GM19463 (cell line): ENCODE measurements at regions not wholly inside any gene's neighbourhood (a gene's known extent, or its start where the extent isn't known, plus 50 kb on each side); places are given as distances from the start of the nearest gene placed in this dataset.

Experiments
- ATAC-seq: cut with Tn5 transposase; IDR thresholded peaks from one replicate; pipeline ENCODE4 v1.9.1; 2021; ENCODE audit warnings: mild to moderate bottlenecking, moderate library complexity; ENCODE audit not compliant: unreplicated experiment

DNA sequence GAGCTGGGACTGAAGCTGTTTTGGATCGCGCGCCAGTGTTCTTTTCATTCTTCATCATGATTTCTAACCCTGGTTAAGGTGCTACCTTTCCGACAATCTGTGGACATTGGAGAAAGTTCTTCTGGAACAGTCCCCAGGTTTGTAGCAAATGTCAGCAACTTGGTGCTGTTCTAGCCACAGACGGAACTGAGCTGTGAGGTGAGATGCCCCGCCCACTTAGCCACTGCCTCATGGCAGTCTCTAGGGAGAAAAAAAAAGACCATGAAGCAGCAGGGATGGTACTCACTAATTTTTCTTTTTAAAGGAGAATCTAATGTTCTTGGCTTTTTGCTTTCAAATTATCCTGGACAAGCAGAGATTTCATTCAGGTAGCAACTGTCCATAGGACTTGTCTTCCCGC, 72.1 kb upstream of the STK32A start:
- ATAC-seq = no peak

DNA sequence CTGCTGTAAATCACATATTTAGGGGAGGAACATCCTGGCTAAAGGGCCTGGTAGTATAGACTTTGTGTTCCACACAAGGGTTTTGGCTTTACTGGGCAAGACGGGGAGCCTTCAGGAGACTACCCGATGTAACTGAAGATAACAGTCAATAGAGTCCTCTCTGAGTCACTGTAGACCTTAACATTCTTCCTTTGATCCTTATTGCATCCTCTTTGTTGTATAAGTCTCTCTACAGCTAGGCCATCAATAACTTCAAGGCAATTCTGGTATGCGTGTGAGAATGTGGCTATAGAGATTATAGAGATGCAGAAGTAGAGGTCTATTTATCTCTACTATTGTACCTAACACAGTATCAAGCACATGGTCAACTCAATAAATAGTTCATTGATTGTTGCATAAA, 67.3 kb upstream of the STK32A start:
- no peak for ATAC-seq

DNA sequence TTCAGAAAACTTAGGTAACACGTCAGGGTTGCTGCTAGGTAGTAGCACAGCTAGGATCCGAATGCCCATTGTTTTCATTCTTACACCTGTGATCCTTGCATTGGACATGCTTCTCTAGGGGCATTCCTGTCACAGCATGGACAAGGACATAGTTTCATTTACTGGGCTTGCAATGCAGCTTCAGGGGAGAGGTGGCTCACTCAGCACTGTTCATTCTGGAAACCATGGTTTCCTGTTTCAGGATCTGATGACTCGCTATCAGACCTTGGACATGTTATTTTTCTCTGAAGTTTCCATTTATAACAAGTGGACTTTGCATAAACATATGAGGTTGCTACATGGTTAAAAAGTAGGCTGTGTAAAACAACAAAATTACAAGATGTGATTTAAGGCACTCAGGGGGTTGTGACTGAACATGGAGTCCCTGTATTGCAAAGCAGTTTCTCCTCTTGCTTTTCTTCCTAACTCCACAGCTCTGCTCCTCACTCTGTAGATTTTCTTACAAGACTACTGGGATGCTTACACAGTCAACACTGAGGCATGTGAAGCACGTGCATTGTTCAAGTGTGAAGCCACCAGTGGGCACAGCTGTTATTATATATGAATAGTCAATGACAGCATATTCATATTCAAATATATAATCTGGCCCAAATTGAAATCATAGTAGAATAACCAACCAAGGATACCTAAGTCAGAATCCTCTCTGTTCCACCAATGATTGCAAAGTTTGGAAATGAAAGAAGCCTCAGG, 66.1 kb upstream of the STK32A start:
- ATAC-seq = no peak

DNA sequence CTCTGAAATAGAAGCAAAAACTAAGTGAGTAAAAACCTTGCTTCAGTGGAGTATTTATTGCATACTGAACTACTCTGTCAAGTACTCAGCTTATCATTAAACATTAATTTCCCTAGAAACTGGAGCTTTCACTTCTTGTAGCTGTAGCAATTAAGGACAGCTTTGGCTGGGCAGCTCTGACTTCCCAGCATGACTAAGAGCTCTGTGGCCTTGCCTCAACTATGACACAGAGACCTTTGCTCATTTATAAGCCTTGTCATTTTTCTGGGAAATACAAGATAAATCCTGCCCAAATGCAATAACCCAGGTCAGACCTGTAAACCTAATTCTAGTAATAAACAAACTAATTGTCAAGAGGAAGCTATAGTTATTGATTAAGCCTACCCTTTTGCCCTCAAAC, 65.4 kb upstream of the STK32A start:
- peak; percentile 52 for ATAC-seq

DNA sequence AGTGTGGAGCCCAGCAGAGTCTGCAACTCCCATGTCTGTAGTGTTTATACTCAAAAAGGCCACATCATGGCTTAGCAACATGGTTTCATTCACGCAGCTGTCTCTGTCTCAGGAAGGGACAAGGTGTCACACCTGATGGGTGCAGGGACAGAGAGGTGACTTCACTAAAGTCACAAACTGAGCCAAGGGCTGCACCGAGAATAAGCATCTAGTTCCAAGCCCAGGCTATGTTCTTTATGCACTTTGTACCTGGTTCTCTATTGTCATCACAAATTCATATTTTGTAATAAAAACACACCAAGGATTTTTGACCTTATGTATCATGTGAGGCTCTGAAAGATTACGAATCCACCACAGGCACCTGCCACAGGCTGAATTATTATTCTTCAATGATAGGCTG, 64.9 kb upstream of the STK32A start:
- ATAC-seq = peak; percentile 13

DNA sequence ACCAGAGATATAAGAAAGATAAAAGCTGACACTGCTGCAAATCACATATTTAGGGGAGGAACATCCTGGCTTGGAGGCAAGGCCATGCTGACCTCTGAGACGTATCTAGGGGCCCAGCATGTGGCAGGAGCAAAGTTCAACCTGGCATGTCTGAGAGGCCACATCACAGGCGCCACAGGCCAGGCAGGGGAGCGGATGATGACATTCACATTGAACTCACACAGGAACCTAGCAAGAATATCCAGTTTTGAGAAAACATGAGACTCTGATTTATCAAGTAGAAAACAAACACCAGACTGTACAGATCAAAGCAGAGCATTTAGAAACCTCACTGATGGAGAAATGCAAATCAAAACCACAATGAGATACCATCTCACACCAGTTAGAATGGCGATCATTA, 64.2 kb upstream of the STK32A start:
- peak; percentile 63 for ATAC-seq

DNA sequence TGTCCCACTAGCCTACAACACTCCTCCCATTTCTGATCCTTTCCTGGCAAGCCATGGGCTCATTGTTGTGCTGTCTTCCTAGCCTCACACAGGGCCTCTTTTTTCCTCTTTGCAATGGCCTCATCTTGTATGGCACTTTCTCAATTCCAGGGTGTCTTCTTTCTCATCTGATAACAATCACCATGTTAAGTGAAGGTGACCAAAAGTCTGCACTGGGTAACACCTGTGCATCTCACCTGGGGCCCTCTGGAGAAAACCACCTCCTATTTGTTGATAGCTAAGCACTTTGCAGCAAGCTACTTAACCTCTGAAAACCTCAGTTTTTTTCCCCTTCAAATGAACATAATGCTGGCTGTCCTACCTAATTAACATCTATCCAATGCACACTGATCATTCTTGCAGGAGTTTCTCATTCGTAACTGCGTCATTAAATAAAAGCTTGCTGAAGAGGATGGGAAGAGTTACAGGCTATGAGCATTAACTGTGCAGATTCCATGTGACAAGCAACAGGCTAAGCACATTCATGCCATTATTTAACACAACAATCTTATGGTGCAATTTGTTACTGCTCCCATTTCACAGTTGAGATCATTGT, 60.1 kb upstream of the STK32A start:
- ATAC-seq = no peak

DNA sequence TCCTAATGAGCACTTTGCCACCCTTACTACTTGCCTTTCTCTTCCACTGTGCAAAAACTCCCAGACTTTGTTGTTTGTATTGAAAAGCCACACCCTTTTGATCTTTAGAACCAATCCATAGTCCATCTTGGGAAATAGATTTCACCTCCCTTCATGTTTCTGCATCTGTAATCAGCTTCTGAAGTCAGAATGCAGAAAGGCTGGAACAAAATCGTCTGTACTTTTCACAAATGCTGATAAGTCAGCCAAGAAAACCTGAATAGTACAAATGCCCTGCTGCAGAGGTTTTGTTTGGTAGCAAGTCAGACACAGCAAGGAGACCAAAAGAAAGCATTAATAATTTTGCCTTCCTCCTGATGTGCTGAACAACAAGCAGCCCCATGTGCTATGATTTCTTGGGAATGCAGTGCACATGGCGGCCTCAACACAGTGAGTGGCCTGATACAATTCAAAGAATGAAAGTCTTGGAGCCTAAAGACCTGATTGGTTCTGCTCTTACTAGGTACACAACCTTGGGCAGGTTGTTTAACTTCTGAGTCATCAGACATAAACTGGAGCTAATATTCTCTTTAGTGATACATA, 59.2 kb upstream of the STK32A start:
- no peak for ATAC-seq

DNA sequence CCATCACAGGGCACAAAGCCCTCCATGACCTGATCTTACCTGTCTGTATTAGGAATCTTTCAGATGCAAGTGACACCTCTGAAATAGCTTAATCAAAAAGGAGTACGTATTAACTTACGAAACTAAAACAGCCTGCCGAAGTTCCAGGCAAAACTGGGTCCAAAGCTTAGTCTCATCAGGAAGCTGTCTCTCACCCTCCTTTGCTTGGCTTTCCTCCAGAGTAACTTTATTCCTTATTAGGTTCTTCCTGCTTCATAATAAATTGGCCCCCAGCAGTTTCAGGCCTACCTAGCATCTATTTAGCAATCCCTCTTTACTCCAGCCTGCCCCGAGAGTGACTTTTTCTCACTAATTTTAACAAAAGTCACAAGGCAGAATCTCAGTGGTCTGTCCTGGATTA, 58.4 kb upstream of the STK32A start:
- no peak for ATAC-seq

DNA sequence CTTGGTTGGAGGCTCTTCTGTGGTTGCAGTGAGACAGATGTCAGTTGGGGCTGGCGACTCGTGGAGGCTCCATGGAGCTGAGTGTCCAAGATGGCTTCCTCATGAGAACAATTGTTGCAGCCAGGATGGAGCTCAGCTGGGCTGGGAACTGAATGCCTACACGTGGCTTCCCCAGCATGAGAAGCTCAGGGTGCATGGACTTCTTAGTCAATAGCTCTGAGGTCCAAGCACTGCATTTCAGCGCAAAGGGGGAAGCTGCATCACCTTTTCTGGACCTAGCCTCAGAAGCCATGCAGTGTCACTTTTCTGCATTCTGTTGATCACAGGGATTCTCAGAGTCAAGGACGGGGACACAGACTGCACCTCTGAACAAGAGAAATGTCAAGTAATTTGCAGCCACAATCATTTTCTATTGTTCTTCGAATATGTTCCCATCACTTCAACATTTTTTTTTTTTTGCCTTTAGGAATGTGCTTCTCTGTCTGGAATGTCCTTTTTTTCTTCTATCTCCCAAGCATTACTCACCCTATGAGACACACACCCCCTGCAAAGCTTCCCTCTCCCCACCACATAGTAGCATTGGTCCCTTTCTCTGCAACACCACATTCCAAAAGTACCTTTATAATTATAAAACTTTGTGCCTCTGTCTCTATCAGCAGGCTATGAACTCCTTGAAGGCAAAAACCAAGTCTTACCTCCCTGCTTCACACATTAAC, 57.5 kb upstream of the STK32A start:
- ATAC-seq = no peak

DNA sequence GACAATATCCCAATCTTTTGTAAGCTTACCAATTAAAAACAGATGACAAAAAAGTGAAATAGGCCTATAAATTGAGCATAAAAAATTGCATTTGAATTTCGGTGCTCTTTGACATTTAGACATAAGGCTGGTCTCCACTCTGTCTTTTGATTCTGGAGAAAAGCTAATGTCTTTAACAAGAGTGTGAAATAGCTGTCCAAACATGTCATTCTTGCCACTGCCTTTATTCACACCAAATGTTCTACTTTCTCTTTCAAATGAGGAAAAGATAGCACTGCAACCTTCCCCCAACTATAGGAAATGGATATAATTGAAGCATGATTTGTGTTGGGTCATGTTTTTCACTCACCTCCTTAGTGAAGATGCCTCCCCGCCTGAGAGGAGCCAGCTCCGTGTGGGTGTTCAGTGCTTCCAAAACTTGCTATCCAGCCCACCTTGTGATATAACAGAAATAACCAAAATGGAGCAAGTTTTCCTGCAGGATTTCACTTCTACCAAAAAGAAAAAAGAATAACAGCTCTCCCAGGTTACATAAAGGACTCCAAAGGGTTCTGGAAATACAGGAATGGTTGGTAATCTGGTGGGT, 55.2 kb upstream of the STK32A start:
- no peak for ATAC-seq

DNA sequence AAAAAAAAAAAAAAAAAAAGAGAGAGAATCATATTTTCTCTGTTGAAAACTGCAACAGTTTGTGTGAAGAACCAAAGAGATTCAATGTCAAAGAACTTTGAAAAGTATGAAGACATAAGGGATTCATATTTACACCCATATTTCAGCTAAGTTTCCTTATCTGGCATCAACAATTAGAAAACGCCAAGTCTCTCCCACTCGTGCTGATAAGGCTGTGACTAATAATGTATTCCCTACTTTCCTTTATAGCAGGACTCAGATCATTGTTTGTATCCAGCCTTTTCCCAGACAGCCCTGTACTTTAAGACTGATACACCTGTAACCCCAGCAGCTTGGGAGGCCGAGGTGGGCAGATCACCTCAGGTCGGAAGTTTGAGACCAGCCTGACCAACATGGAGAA, 54.1 kb upstream of the STK32A start:
- ATAC-seq = no peak
